HG02981 (cell line): ENCODE measurements at regions not wholly inside any gene's neighbourhood (a gene's known extent, or its start where the extent isn't known, plus 50 kb on each side); places are given as distances from the start of the nearest gene placed in this dataset.
A peak's percentile ranks its signal among the peaks of the same experiment; 100 is the strongest.

Source experiments
- ATAC-seq: cut with Tn5 transposase; IDR thresholded peaks from one replicate; pipeline ENCODE4 v1.9.1; 2021; ENCODE audit warnings: mild to moderate bottlenecking, moderate library complexity; ENCODE audit not compliant: unreplicated experiment

- ATAC-seq, result no peak
These were observed 196.9 kb downstream of the ANAPC10 start for GRCh38 chr4:144901141-144901540.

- ATAC-seq, result no peak
These were observed 195.4 kb downstream of the ANAPC10 start for GRCh38 chr4:144902614-144903013.

GRCh38 chr4:144903953-144904711 lies 193.9 kb downstream of the ANAPC10 start:
- no peak for ATAC-seq

GRCh38 chr4:144905286-144905685 lies 192.7 kb downstream of the ANAPC10 start:
- ATAC-seq, result no peak

- ATAC-seq, result peak; percentile 39
These were observed 191.6 kb downstream of the ANAPC10 start for GRCh38 chr4:144906181-144906925.

- ATAC-seq, result no peak
These were observed 187.3 kb downstream of the ANAPC10 start for GRCh38 chr4:144910723-144911122.
